Gastrocnemius medialis (tissue), 4 donors: ENCODE measurements at regions not wholly inside any gene's neighbourhood (a gene's known extent, or its start where the extent isn't known, plus 50 kb on each side); places are given as distances from the start of the nearest gene placed in this dataset.

Source experiments
- ATAC-seq, 2 donors: fragments of 150-250 bp; one replicate each; pipeline ENCODE4 v1.9.1; 2016
- DNase-seq, 2 donors: peaks; one replicate each; pipeline ENCODE4 v3.0.0-alpha.2; 2019
- H3K27ac ChIP-seq, 4 donors: fragments of 200-600 bp; sonication (generic); 1 replicate in 1 of 4; 2 replicates in 3 of 4; pipeline ENCODE4 v1.5.1; 2016 to 2018; ENCODE audit warnings: mild to moderate bottlenecking in 2 of 4, moderate library complexity in 1 of 4
- H3K27me3 ChIP-seq, 3 donors: fragments of 200-600 bp; sonication (generic) in 2 of 3; 1 replicate in 1 of 3; 2 replicates in 2 of 3; pipeline versions ENCODE4 v1.5.1 to v1.6.0; 2016 to 2019; ENCODE audit warnings: mild to moderate bottlenecking in 1 of 3, moderate library complexity in 1 of 3
- H3K36me3 ChIP-seq, 2 donors: fragments of 200-600 bp; sonication (generic) in 1 of 2; one replicate each; pipeline ENCODE4 v1.5.1; 2017 to 2018
- H3K4me1 ChIP-seq, 2 donors: fragments of 200-600 bp; sonication (generic) in 1 of 2; one replicate each; pipeline ENCODE4 v1.5.1; 2016 to 2017; ENCODE audit warnings: mild to moderate bottlenecking in 2 of 2
- H3K4me3 ChIP-seq, 4 donors: fragments of 200-600 bp; sonication (generic) in 3 of 4; 1 replicate in 1 of 4; 2 replicates in 3 of 4; pipeline ENCODE4 v1.5.1; 2016 to 2019; ENCODE audit warnings: mild to moderate bottlenecking in 2 of 4
- H3K9me3 ChIP-seq, 3 donors: fragments of 200-600 bp; sonication (generic) in 2 of 3; 1 replicate in 1 of 3; 2 replicates in 2 of 3; pipeline ENCODE4 v1.5.1; 2016 to 2019
- POLR2A ChIP-seq, 2 donors: fragments of 450-650 bp; IDR thresholded peaks; one replicate each; pipeline ENCODE4 v1.6.1; 2017; ENCODE audit warnings: antibody characterized with exemption in 2 of 2, mild to moderate bottlenecking in 2 of 2, moderate library complexity in 2 of 2
- in situ Hi-C, 4 donors: fragments of 200-750 bp; cut with MboI; loops; one replicate each; pipeline versions ENCODE4 v1.15.0 to v1.8.0; 2017; ENCODE audit warnings: low sequenced_read_pairs in 4 of 4
- intact Hi-C: fragments of 100-400 bp; cut with DNase I; formaldehyde crosslinking; loops from one replicate; pipeline ENCODE4 v1.15.1; 2023; ENCODE audit warnings: low total_unique reads
- TF ChIP-seq, protein P1 (sequence below), 5 experiments: fragments of 450-650 bp in 3 of 5; fragments of 200-600 bp in 2 of 5; sonication (generic) in 2 of 5; IDR thresholded peaks in 4 of 5; conservative IDR thresholded peaks in 1 of 5; 1 replicate in 4 of 5; 2 replicates in 1 of 5; pipeline ENCODE4 v1.5.1; 2016 to 2019; ENCODE audit warnings: antibody characterized with exemption in 5 of 5, mild to moderate bottlenecking in 3 of 5, moderate library complexity in 3 of 5

DNA sequence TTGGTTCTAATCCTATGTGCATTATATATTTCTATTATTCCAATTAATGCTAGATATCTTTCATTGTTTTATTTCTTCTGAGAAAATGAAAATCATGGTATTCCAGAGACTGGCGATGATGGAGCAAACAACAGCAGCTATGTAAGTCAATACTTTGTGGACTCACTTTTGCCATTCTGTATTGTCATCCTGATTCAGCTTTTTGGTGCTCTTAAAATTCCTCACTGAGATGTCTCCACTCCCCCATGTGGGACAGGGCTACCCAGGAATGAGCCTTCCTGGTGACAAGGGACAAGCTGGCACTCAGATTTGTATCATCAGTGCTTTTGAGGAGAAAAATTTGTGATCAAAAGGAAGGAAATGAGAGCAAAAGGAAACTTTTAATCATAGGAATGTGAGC lies 56.7 kb upstream of the XCR1 start:
- intact Hi-C loops = loop anchor here (10.0 kb wide), 1 partner anchor 291 kb away; the partner anchor contains the start of gene CCR5

DNA sequence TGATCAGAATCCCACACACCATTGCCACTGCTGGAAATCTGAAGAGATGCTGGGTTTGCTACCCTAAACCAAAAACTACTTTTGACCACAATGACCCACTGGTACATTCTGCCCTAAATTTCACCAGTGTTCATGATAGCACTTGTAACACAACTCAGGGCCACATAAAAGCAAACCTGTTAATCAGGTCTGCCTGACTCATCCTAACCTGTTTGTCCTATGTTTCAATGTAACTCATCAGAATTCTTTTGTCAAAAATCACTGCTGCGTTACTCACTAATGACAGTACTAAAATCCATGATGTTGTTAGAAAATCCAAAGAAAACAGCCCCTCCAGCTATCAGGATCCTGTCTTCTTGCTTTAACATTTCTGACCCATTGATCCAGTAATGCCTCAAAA lies 55.6 kb upstream of the XCR1 start:
- Histone ChIP-seq H3K9me3 (no peaks in the 10 kb centered on the region), H3K27ac (peak overlapping the region in 1 of 4 donors; percentile 17), H3K27me3 (no peaks in the 10 kb centered on the region), H3K4me3 (no peak overlapping the region), H3K4me1 (peaks cover 0 to 9% of the 10 kb centered on the region in 2 donors), H3K36me3 (no peaks in the 10 kb centered on the region)
- in situ Hi-C loops = loop anchor here in 2 of 4 donors (25.0 kb wide), 2 partner anchors 279 to 321 kb away; partner anchors contain the start of genes CCR2 (in 1 of the 2) and CCR5 (in 1 of the 2)
- intact Hi-C loops = loop anchor here (10.0 kb wide), 1 partner anchor 292 kb away; the partner anchor contains the start of gene CCR5
- ATAC-seq (no peak), DNase-seq (no peak)
- no peak for TF ChIP-seq POLR2A (IDR thresholded peaks at IDR 0.05)

More for the DNA sequence above, 56.7 kb upstream of the XCR1 start:
- in situ Hi-C loops = loop anchor here in 2 of 4 donors (25.0 kb wide), 2 partner anchors 278 to 322 kb away; partner anchors contain the start of genes CCR2 (in 1 of the 2) and CCR5 (in 1 of the 2)
- no peak overlapping the region for H3K4me3 ChIP-seq
- H3K9me3 ChIP-seq = no peaks in the 10 kb centered on the region
- H3K4me1 ChIP-seq = no peaks in the 10 kb centered on the region
- peak overlapping the region in 1 of 4 donors; percentile 17 for H3K27ac ChIP-seq
- no peak for DNase-seq
- H3K36me3 ChIP-seq = no peaks in the 10 kb centered on the region
- no peaks in the 10 kb centered on the region for H3K27me3 ChIP-seq
- ATAC-seq = no peak
- no peak for TF ChIP-seq POLR2A (IDR thresholded peaks at IDR 0.05)
- TF ChIP-seq, protein P1, sequence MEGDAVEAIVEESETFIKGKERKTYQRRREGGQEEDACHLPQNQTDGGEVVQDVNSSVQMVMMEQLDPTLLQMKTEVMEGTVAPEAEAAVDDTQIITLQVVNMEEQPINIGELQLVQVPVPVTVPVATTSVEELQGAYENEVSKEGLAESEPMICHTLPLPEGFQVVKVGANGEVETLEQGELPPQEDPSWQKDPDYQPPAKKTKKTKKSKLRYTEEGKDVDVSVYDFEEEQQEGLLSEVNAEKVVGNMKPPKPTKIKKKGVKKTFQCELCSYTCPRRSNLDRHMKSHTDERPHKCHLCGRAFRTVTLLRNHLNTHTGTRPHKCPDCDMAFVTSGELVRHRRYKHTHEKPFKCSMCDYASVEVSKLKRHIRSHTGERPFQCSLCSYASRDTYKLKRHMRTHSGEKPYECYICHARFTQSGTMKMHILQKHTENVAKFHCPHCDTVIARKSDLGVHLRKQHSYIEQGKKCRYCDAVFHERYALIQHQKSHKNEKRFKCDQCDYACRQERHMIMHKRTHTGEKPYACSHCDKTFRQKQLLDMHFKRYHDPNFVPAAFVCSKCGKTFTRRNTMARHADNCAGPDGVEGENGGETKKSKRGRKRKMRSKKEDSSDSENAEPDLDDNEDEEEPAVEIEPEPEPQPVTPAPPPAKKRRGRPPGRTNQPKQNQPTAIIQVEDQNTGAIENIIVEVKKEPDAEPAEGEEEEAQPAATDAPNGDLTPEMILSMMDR (IDR thresholded peaks at IDR 0.05 in 4 of 5, conservative IDR thresholded peaks at IDR 0.05 in 1 of 5) = no peak

DNA sequence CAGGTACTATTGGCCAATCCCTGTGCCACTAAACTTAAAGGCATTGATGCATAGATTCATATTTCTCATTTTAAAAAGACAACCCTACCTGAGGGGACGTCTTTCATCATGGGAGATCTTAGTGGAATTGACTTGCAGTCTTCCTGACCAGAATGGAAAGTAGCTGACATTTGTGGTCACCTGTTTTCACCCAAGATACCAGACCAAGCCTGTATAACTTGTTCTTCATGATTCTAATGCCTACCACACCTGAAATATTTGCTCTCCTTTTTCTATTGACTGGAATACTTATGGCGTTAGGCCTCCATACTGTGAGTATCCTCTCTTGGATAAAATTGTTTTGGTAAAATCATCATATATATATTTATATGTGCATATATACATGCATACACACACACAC lies 54.7 kb upstream of the XCR1 start:
- peaks cover 0 to 9% of the 10 kb centered on the region in 2 donors for H3K4me1 ChIP-seq
- H3K36me3 ChIP-seq = no peaks in the 10 kb centered on the region
- H3K9me3 ChIP-seq = no peaks in the 10 kb centered on the region
- ATAC-seq (no peak), DNase-seq (no peak)
- H3K27ac ChIP-seq = no peak overlapping the region
- in situ Hi-C loops (loop anchor here in 2 of 4 donors (25.0 kb wide), 2 partner anchors 280 to 320 kb away; partner anchors contain the start of genes CCR2 (in 1 of the 2) and CCR5 (in 1 of the 2)), intact Hi-C loops (loop anchor here (10.0 kb wide), 1 partner anchor 293 kb away; the partner anchor contains the start of gene CCR5)
- H3K4me3 ChIP-seq = no peak overlapping the region
- H3K27me3 ChIP-seq = no peaks in the 10 kb centered on the region
- TF ChIP-seq, protein P1 (IDR thresholded peaks at IDR 0.05 in 4 of 5, conservative IDR thresholded peaks at IDR 0.05 in 1 of 5) = no peak
- TF ChIP-seq POLR2A (IDR thresholded peaks at IDR 0.05) = no peak

DNA sequence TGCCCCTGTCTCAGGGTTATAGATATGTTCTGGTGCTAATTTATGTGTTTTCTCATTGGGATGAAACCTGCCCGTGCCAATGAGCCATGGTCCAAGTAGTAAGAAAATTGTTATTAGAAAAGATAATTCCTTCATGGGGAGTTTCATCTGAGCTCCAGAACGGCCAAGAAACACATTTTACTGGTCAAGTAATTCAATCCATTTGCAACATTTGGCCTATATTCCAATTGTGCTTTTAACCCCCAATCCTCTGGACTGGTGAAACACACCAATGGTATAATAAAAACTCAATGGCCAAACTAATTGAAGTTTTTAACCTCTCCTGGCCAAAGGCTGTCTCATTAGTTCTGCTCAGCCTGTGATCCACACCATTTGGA lies 53.7 kb upstream of the XCR1 start:
- H3K9me3 ChIP-seq = no peaks in the 10 kb centered on the region
- intact Hi-C loops (loop anchor here (10.0 kb wide), 1 partner anchor 294 kb away; the partner anchor contains the start of gene CCR5), in situ Hi-C loops (loop anchor here in 2 of 4 donors (25.0 kb wide), 2 partner anchors 281 to 319 kb away; partner anchors contain the start of genes CCR2 (in 1 of the 2) and CCR5 (in 1 of the 2))

More for the DNA sequence above, 53.7 kb upstream of the XCR1 start:
- no peaks in the 10 kb centered on the region for H3K27me3 ChIP-seq
- no peak for TF ChIP-seq POLR2A (IDR thresholded peaks at IDR 0.05)
- TF ChIP-seq, protein P1 (IDR thresholded peaks at IDR 0.05 in 4 of 5, conservative IDR thresholded peaks at IDR 0.05 in 1 of 5) = no peak
- ATAC-seq = no peak
- H3K27ac ChIP-seq = no peak overlapping the region
- peaks cover 0 to 9% of the 10 kb centered on the region in 2 donors for H3K4me1 ChIP-seq
- no peak overlapping the region for H3K4me3 ChIP-seq
- DNase-seq = no peak
- H3K36me3 ChIP-seq = no peaks in the 10 kb centered on the region
